GM10266 (cell line): ENCODE measurements at regions not wholly inside any gene's neighbourhood (a gene's known extent, or its start where the extent isn't known, plus 50 kb on each side); places are given as distances from the start of the nearest gene placed in this dataset.

ENCODE experiments used
- DNase-seq: peaks from one replicate; pipeline ENCODE4 v3.0.0; 2012; ENCODE audit errors: extremely low spot score
- CTCF ChIP-seq: IDR thresholded peaks from 2 replicates; pipeline ENCODE4 v1.5.1; 2012; ENCODE audit warnings: mild to moderate bottlenecking, low read depth; ENCODE audit not compliant: control insufficient read depth, insufficient read depth; ENCODE audit errors: missing control alignments

- TF ChIP-seq CTCF, result no peak
- no peak for DNase-seq
Observed at GRCh38 chr1:83698644-83699043, 300.3 kb downstream of the TTLL7 start.

- DNase-seq, result no peak
- no peak for TF ChIP-seq CTCF
Observed at GRCh38 chr1:83697961-83698360, 301.0 kb downstream of the TTLL7 start.

DNA sequence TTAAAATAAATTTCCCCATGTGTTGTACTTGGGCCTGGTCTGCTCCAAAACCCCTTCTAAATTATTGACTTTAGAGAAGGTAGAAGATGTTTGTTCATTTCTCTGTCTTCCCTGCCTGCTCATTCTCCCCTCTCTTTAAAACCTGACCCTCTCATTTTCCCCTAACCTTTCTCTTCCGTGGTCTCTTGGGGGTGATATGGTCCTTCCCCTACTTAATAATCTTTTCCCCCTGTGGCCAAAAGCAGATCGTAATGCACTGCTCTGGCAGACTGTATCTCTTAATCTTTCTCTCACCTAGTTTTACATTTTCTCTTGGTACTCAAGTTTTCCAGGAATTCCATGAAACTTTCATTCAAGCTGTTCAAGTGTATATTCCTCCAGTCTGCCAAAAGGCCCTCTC lies 301.7 kb downstream of the TTLL7 start:
- no peak for DNase-seq
- TF ChIP-seq CTCF, result no peak

- TF ChIP-seq CTCF, result no peak
- no peak for DNase-seq
Observed at GRCh38 chr1:83694449-83694848, 304.5 kb downstream of the TTLL7 start.

- no peak for DNase-seq
- TF ChIP-seq CTCF, result no peak
Observed at GRCh38 chr1:83693427-83694126, 305.4 kb downstream of the TTLL7 start.

- no peak for TF ChIP-seq CTCF
- DNase-seq, result peak; percentile 20
Observed at GRCh38 chr1:83692524-83693381, 306.2 kb downstream of the TTLL7 start.

DNA sequence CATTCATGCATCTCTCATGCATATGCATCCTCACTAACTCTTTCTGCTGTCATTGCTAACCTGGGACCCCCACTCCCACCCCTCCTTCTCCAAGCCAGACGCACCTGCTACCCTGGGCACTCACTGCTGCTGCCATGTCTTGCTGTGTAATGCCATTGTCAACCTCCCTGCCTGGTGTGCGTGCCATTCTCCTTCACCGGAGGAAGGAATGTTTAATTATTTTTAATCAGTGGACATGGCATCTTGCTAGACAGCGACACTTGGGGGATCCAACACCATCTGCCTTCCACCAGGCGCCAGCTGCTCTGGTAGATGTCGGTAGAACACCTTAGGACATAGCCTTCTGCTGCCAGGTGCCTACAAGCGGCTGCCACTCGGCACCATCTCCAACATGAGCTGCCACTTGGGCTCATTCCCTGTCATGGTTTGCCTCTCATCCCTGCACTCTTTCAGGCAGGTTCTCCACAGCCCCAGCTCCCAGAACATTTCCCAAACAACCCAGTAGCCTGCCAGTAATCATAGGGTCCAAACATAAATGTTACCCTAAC lies 306.9 kb downstream of the TTLL7 start:
- no peak for DNase-seq
- TF ChIP-seq CTCF, result no peak
